ENCODE measurements at regions not wholly inside any gene's neighbourhood (a gene's known extent, or its start where the extent isn't known, plus 50 kb on each side); places are given as distances from the start of the nearest gene placed in this dataset.

DNA sequence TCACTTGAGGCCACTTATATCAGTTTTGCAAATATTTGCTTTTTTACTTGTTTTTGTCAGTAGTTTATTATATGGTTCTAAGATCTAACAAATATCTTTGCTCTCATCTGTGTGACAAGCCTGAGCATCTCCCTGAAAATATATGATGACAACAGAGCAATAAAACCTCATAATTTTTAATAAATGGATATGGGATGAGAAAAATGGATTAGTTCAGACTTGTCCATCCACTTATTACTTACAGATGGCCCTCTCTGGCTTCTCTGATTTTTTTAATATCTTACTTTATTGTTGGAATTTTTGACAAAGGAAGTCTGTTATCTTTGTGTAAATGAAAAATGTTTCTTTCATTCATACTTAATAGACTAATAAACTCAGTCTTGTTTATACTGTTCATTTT lies 491.4 kb upstream of the RAG2 start:
- no peaks in the 10 kb centered on the region for H3K27me3 ChIP-seq (replicated peaks in 1 of 2; ENCODE audit: control insufficient read depth in 2 of 2, extremely low read depth in 1 of 2, insufficient read depth in 2 of 2, low read length in 1 of 2)
- no peak overlapping the region for H3K27ac Mint-ChIP-seq
- ChIA-PET CTCF (no interaction called here), POLR2A (no interaction called here)
- H3K36me3 ChIP-seq (ENCODE audit: control insufficient read depth in 2 of 2, extremely low read depth in 1 of 2, insufficient read depth in 1 of 2, low read length in 1 of 2) = no peaks in the 10 kb centered on the region
- H3K9me3 ChIP-seq = no peaks in the 10 kb centered on the region
- no peak for DNase-seq
- ATAC-seq (replicated peaks in 1 of 4) = no peak
- no peaks in the 10 kb centered on the region for H3K4me1 ChIP-seq (ENCODE audit: control insufficient read depth in 1 of 2, extremely low read depth in 1 of 2, insufficient read depth in 2 of 2, low read length in 2 of 2)
- no peaks in the 10 kb centered on the region for H3K27me3 Mint-ChIP-seq
- no peak overlapping the region for H3K4me3 ChIP-seq (ENCODE audit: control insufficient read depth in 1 of 2, extremely low read depth in 1 of 2, low read length in 1 of 2)
- no peaks in the 10 kb centered on the region for H3K4me1 Mint-ChIP-seq
- no peak overlapping the region for H3K4me3 Mint-ChIP-seq
- no peak overlapping the region for H3K27ac ChIP-seq (ENCODE audit: low read length)
- H3K36me3 Mint-ChIP-seq = no peaks in the 10 kb centered on the region
- H3K9me3 Mint-ChIP-seq = peaks cover 0 to 2% (median 0%) of the 10 kb centered on the region in 3 donors

GRCh38 chr11:37088573-37088910 lies 490.5 kb upstream of the RAG2 start:
- H3K9me3 ChIP-seq = no peaks in the 10 kb centered on the region
- DNase-seq (no peak), ATAC-seq (replicated peaks in 1 of 4) (no peak)
- Mint-ChIP-seq H3K4me1 (no peaks in the 10 kb centered on the region), H3K27ac (no peak overlapping the region), H3K9me3 (peaks cover 0 to 5% (median 0%) of the 10 kb centered on the region in 3 donors), H3K4me3 (no peak overlapping the region), H3K27me3 (no peaks in the 10 kb centered on the region), H3K36me3 (no peaks in the 10 kb centered on the region)
- H3K27me3 ChIP-seq (replicated peaks in 1 of 2; ENCODE audit: control insufficient read depth in 2 of 2, extremely low read depth in 1 of 2, insufficient read depth in 2 of 2, low read length in 1 of 2) = no peaks in the 10 kb centered on the region
- no peak overlapping the region for H3K27ac ChIP-seq (ENCODE audit: low read length)
- ChIA-PET CTCF (no interaction called here), POLR2A (no interaction called here)
- H3K4me1 ChIP-seq (ENCODE audit: control insufficient read depth in 1 of 2, extremely low read depth in 1 of 2, insufficient read depth in 2 of 2, low read length in 2 of 2) = no peaks in the 10 kb centered on the region
- H3K36me3 ChIP-seq (ENCODE audit: control insufficient read depth in 2 of 2, extremely low read depth in 1 of 2, insufficient read depth in 1 of 2, low read length in 1 of 2) = no peaks in the 10 kb centered on the region
- no peak overlapping the region for H3K4me3 ChIP-seq (ENCODE audit: control insufficient read depth in 1 of 2, extremely low read depth in 1 of 2, low read length in 1 of 2)

- H3K36me3 Mint-ChIP-seq = no peaks in the 10 kb centered on the region
- no peaks in the 10 kb centered on the region for H3K9me3 ChIP-seq
- DNase-seq = no peak
- H3K36me3 ChIP-seq (ENCODE audit: control insufficient read depth in 2 of 2, extremely low read depth in 1 of 2, insufficient read depth in 1 of 2, low read length in 1 of 2) = no peaks in the 10 kb centered on the region
- H3K4me1 ChIP-seq (ENCODE audit: control insufficient read depth in 1 of 2, extremely low read depth in 1 of 2, insufficient read depth in 2 of 2, low read length in 2 of 2) = no peaks in the 10 kb centered on the region
- no peak overlapping the region for H3K4me3 ChIP-seq (ENCODE audit: control insufficient read depth in 1 of 2, extremely low read depth in 1 of 2, low read length in 1 of 2)
- H3K4me3 Mint-ChIP-seq = no peak overlapping the region
- H3K27ac Mint-ChIP-seq = no peak overlapping the region
- H3K27me3 ChIP-seq (replicated peaks in 1 of 2; ENCODE audit: control insufficient read depth in 2 of 2, extremely low read depth in 1 of 2, insufficient read depth in 2 of 2, low read length in 1 of 2) = no peaks in the 10 kb centered on the region
- ChIA-PET POLR2A (no interaction called here), CTCF (no interaction called here)
- no peaks in the 10 kb centered on the region for H3K27me3 Mint-ChIP-seq
- WGBS (ENCODE audit: insufficient coverage) = no CpG with 5 or more reads among the region's 6 CpGs
- H3K4me1 Mint-ChIP-seq = no peaks in the 10 kb centered on the region
- no peak overlapping the region for H3K27ac ChIP-seq (ENCODE audit: low read length)
- H3K9me3 Mint-ChIP-seq = peaks cover 0 to 7% (median 0%) of the 10 kb centered on the region in 3 donors
- ATAC-seq (replicated peaks in 1 of 4) = no peak
Measured at GRCh38 chr11:37087650-37088572, 489.9 kb upstream of the RAG2 start.

- Mint-ChIP-seq H3K27ac (no peak overlapping the region), H3K27me3 (no peaks in the 10 kb centered on the region), H3K4me3 (no peak overlapping the region), H3K36me3 (no peaks in the 10 kb centered on the region), H3K9me3 (peaks cover 0 to 15% (median 12%) of the 10 kb centered on the region in 3 donors), H3K4me1 (no peaks in the 10 kb centered on the region)
- POLR2A ChIA-PET = no interaction called here
- DNase-seq = no peak
- Histone ChIP-seq H3K4me3 (ENCODE audit: control insufficient read depth in 1 of 2, extremely low read depth in 1 of 2, low read length in 1 of 2) (no peak overlapping the region), H3K27me3 (replicated peaks in 1 of 2; ENCODE audit: control insufficient read depth in 2 of 2, extremely low read depth in 1 of 2, insufficient read depth in 2 of 2, low read length in 1 of 2) (no peaks in the 10 kb centered on the region), H3K36me3 (ENCODE audit: control insufficient read depth in 2 of 2, extremely low read depth in 1 of 2, insufficient read depth in 1 of 2, low read length in 1 of 2) (no peaks in the 10 kb centered on the region), H3K4me1 (ENCODE audit: control insufficient read depth in 1 of 2, extremely low read depth in 1 of 2, insufficient read depth in 2 of 2, low read length in 2 of 2) (no peaks in the 10 kb centered on the region), H3K9me3 (no peaks in the 10 kb centered on the region), H3K27ac (ENCODE audit: low read length) (no peak overlapping the region)
- ATAC-seq (replicated peaks in 1 of 4) = no peak
- 83% methylated on average over 1 of the region's 2 CpGs for WGBS (ENCODE audit: insufficient coverage)
- CTCF ChIA-PET = interaction anchor here in 1 of 2 donors (0.6 kb wide), 1 partner anchor 20 kb away, joined by 3 read pairs; no protein-coding TSS in a partner anchor
Measured at GRCh38 chr11:37078521-37078920, 480.5 kb upstream of the RAG2 start.

DNA sequence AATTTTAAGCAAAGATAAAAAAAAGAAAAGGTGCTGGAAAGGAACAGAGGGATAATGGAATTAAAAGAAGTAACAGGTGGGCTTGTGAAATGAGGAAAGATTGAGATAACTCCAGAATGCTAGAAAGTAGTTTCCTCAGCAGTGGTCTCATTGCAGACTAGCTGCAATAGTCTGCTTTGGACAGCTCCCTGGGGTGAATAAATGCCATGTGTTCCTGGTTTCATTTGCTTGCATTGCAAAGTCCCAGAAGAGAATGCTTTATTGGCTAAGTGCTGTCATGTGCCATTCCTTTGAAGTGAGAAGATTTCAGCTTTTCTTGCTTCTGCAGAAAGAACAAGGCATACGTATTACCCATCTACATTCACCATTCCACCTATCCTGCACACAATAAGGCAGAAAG lies 478.8 kb upstream of the RAG2 start:
- no CpG with 5 or more reads among the region's 1 CpG for WGBS (ENCODE audit: insufficient coverage)
- DNase-seq = no peak
- Mint-ChIP-seq H3K27me3 (no peaks in the 10 kb centered on the region), H3K27ac (no peak overlapping the region), H3K9me3 (peaks cover 0 to 10% (median 10%) of the 10 kb centered on the region in 3 donors), H3K4me3 (no peak overlapping the region), H3K36me3 (no peaks in the 10 kb centered on the region), H3K4me1 (no peaks in the 10 kb centered on the region)
- Histone ChIP-seq H3K4me3 (ENCODE audit: control insufficient read depth in 1 of 2, extremely low read depth in 1 of 2, low read length in 1 of 2) (no peak overlapping the region), H3K4me1 (ENCODE audit: control insufficient read depth in 1 of 2, extremely low read depth in 1 of 2, insufficient read depth in 2 of 2, low read length in 2 of 2) (no peaks in the 10 kb centered on the region), H3K36me3 (ENCODE audit: control insufficient read depth in 2 of 2, extremely low read depth in 1 of 2, insufficient read depth in 1 of 2, low read length in 1 of 2) (no peaks in the 10 kb centered on the region), H3K27me3 (replicated peaks in 1 of 2; ENCODE audit: control insufficient read depth in 2 of 2, extremely low read depth in 1 of 2, insufficient read depth in 2 of 2, low read length in 1 of 2) (no peaks in the 10 kb centered on the region), H3K27ac (ENCODE audit: low read length) (no peak overlapping the region), H3K9me3 (no peaks in the 10 kb centered on the region)
- ATAC-seq (replicated peaks in 1 of 4) = no peak
- CTCF ChIA-PET = no interaction called here
- POLR2A ChIA-PET = no interaction called here

- CTCF ChIA-PET = no interaction called here
- DNase-seq (no peak), ATAC-seq (replicated peaks in 1 of 4) (no peak)
- Histone ChIP-seq H3K9me3 (no peaks in the 10 kb centered on the region), H3K4me3 (ENCODE audit: control insufficient read depth in 1 of 2, extremely low read depth in 1 of 2, low read length in 1 of 2) (no peak overlapping the region), H3K27ac (ENCODE audit: low read length) (no peak overlapping the region), H3K27me3 (replicated peaks in 1 of 2; ENCODE audit: control insufficient read depth in 2 of 2, extremely low read depth in 1 of 2, insufficient read depth in 2 of 2, low read length in 1 of 2) (no peaks in the 10 kb centered on the region), H3K4me1 (ENCODE audit: control insufficient read depth in 1 of 2, extremely low read depth in 1 of 2, insufficient read depth in 2 of 2, low read length in 2 of 2) (no peaks in the 10 kb centered on the region), H3K36me3 (ENCODE audit: control insufficient read depth in 2 of 2, extremely low read depth in 1 of 2, insufficient read depth in 1 of 2, low read length in 1 of 2) (no peaks in the 10 kb centered on the region)
- Mint-ChIP-seq H3K4me1 (no peaks in the 10 kb centered on the region), H3K36me3 (no peaks in the 10 kb centered on the region), H3K27ac (no peak overlapping the region), H3K9me3 (peaks cover 4 to 19% (median 9%) of the 10 kb centered on the region in 3 donors), H3K4me3 (no peak overlapping the region), H3K27me3 (no peaks in the 10 kb centered on the region)
- POLR2A ChIA-PET = no interaction called here
- WGBS (ENCODE audit: insufficient coverage) = no CpG with 5 or more reads among the region's 1 CpG
Measured at GRCh38 chr11:37072538-37073055, 474.6 kb upstream of the RAG2 start.

DNA sequence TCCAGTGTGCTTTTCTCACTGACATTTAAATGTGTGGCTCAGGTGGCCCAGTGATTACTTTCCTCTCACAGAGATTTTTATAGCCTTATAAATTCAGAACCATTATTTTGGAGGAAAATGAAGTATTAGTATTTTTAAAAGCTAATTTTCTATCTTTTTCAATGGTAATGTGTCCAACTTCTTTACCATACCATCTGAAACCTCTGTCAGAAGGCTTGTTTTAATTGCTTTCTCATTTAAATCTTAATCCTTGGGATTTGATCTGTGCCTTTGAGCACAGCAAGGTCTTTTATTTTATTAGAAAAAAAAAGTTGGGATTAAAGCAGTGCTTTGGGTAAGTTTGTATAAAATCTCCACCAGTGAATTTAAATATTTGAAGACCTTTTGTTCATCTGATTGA lies 452.3 kb upstream of the RAG2 start:
- ChIA-PET POLR2A (no interaction called here), CTCF (no interaction called here)
- Histone ChIP-seq H3K27me3 (replicated peaks in 1 of 2; ENCODE audit: control insufficient read depth in 2 of 2, extremely low read depth in 1 of 2, insufficient read depth in 2 of 2, low read length in 1 of 2) (no peaks in the 10 kb centered on the region), H3K4me3 (ENCODE audit: control insufficient read depth in 1 of 2, extremely low read depth in 1 of 2, low read length in 1 of 2) (no peak overlapping the region), H3K27ac (ENCODE audit: low read length) (no peak overlapping the region), H3K4me1 (ENCODE audit: control insufficient read depth in 1 of 2, extremely low read depth in 1 of 2, insufficient read depth in 2 of 2, low read length in 2 of 2) (no peaks in the 10 kb centered on the region), H3K36me3 (ENCODE audit: control insufficient read depth in 2 of 2, extremely low read depth in 1 of 2, insufficient read depth in 1 of 2, low read length in 1 of 2) (no peaks in the 10 kb centered on the region), H3K9me3 (no peaks in the 10 kb centered on the region)
- no peaks in the 10 kb centered on the region for H3K4me1 Mint-ChIP-seq
- ATAC-seq (replicated peaks in 1 of 4) (no peak), DNase-seq (no peak)
- H3K27me3 Mint-ChIP-seq = no peaks in the 10 kb centered on the region
- H3K4me3 Mint-ChIP-seq = no peak overlapping the region
- H3K27ac Mint-ChIP-seq = no peak overlapping the region
- no peaks in the 10 kb centered on the region for H3K36me3 Mint-ChIP-seq
- peaks cover 0 to 3% (median 2%) of the 10 kb centered on the region in 3 donors for H3K9me3 Mint-ChIP-seq

Data from T-cell (primary cell).